HG03469 (cell line): ENCODE measurements at regions not wholly inside any gene's neighbourhood (a gene's known extent, or its start where the extent isn't known, plus 50 kb on each side); places are given as distances from the start of the nearest gene placed in this dataset.
"Not testable (repeated sequence)": the region's sequence is repeated elsewhere in the genome, so short reads cannot be mapped to it uniquely, and the experiment has no call there.

Source experiments
- ATAC-seq: cut with Tn5 transposase; IDR thresholded peaks from one replicate; pipeline ENCODE4 v1.9.1; 2021; ENCODE audit warnings: mild to moderate bottlenecking, moderate library complexity, moderate number of reproducible peaks; ENCODE audit not compliant: unreplicated experiment

DNA sequence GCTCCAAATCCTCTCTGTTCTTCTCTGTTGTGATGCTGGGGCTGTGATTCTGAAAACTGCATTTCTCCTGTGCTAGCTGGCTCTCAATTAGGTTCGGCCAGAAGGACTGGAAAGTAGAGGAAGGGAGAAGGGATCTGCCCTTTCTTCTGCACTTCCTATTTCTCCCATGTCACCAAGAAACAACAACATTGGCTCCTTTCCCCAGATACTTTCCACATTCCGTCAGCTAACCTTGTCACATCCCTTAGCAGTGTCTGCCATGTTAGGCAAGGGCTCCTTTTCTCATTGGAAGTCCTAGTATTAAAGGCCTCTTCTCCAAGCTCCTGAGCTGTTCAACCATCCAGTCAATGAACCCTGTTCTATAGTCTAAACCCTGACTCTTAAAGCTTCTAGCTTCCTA, 171.1 kb downstream of the ZNF621 start:
- ATAC-seq, result no peak

DNA sequence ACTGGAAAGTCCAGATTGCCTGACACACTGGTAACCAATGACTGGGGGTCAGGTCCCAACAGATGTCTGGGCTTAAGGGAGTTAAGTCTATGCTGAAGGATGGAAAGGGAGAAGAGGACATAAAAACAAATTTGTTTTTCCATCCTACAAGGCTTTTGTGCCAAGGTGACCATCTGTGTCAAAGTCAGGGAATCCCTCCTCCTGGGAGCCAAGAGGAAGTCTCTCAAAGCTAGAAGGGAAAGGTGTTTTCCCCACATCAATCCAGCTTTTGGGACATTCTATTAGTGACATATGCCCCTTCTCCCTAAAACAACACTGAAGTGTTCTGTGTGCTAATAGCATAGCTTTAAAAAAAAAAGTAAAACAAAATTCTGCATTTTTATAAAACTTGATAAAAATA, 173.9 kb downstream of the ZNF621 start:
- ATAC-seq, result not testable (repeated sequence)

DNA sequence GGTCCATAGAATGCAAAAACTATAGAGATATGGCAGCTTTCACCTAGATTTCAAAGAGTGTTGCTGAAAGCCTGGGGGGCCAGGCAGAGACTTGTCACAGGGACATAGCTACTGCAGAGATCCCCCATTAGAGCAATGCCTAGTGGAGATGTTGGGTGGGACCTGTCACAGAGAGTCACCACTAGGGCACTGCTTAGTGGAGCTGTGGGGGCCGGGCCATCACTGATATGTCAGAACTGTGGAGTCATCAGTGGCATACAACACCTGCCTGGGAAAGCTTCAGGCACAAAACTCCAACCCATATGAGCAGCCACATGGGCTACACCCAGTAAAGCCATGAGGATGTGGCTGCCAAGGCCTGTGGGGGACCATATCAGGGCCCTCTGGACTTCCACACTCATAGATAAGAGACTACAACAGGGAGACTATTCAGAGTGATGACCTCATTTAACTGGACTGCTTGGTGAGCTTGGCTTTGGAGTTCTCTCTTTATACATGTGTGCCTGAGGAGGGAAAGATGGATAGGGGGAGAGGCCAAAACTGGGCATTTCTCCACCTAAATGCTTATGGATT, 176.3 kb downstream of the ZNF621 start:
- no peak for ATAC-seq

DNA sequence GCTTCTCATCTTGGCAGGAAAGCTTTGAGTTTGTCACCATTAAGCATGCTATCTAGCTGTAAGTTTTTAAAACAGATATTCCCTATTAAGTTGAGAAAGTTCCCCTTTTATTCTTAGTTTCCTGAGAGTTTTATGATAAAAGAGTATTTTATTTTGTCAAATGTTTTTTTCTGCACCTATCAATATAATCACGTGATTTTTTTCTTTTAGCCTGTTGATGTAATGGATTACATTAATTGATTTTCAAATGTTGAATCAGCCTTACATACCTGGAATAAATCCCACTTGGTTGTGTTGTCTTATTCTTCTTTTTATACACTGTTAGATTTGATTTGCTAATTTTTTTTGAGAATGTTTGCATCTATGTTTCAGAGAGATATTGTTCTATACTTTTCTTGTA, 179.5 kb downstream of the ZNF621 start:
- ATAC-seq, result no peak

DNA sequence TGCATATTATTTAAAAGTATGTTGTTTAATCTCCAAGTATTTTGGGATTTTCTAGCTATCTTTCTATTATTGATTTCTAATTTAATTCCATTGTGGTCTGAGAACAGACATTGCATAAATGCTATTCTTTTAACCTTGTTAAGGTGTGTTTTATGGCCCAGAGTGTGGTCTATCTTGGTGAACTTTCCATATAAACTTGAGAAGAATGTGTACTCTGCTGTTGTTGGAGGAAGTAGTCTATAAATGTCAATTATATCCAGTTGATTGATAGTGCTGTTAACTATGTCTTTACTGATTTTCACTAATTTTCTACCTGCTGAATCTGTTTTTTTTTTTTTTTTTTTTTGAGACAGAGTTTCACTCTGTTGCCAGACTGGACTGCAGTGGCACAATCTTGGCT, 180.9 kb downstream of the ZNF621 start:
- ATAC-seq, result no peak

DNA sequence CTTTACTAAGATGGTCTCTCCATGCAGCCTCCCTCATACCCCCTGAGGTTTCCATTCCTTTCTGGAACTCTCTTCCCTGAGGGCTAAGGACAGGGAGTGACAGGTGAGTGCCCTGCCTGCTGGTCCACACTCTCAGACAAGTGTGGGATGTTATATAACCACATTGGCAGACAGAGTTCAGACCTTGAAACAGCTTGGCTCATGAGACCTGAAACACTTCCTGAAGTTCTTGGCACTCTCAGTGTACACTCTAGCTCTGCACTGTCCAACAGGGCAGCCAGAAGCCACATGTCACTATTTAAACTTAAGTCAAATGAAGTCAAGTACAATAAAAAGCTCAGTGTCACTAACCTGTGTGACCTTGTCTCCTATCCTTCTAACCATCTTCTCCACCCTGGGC, 188.5 kb downstream of the ZNF621 start:
- no peak for ATAC-seq

DNA sequence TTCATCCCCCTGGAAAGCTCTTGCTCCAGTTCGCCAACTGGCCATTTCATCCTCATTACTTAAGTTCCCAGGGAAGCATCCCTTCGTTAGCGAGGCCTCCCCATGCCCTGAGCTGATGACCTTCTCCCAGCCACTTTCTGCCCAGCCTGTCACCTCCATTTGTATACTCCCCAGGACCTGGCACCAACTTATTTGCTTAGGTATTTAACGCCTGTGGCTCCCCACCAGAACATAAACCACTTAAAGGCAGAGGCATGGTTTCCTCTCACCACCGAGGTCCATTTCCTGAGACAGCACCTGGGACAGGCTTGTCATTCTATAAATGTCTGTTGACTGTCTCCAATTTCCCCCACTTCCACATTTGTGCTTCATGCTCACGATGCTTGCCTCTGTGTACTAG, 189.0 kb downstream of the ZNF621 start:
- ATAC-seq, result no peak

DNA sequence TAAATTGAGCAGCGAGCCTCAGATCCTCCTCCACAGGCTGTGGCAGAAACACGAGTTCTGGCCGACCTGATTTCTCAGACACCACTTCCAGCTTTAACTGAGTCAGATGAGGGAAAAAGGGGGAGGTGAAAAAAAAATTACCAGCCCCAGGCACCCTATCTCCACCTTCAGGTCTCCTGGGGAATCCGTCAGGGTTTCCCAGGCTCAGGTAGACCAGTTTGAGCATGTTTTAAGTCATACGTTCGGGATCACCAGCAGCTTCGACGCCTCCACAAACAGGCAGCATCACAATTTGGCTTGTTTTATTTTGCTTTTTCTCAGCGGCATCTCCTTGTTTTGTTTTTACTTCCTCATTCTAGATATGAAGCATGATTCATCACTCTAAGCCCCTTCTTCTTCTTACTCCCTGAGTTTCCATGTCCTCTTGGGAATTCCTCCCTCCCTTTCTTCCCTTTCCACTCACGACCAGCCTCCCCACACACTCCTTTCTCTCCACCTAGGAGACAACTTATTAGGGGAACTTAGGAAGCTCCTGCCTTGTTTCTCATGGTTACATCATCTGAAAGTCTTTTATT, 190.1 kb downstream of the ZNF621 start:
- no peak for ATAC-seq

DNA sequence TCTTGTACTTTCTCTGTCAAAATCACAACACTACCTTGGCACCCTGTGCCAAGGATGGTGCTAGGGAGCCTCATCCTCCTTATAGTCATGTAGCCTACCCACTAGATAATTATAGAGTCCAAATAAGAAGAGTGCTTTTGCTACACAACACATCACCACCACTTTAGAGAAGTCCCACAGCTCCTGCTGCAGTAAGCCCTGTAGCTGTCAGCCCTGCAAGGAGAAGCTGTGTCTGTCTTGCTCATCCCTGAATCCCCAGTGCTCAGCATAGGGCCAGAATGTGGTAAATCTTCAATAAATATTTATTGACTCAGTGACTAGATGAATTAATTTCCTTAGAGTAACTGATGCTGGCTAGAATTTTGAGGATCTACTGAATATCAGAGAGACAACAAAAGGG, 190.8 kb downstream of the ZNF621 start:
- no peak for ATAC-seq

DNA sequence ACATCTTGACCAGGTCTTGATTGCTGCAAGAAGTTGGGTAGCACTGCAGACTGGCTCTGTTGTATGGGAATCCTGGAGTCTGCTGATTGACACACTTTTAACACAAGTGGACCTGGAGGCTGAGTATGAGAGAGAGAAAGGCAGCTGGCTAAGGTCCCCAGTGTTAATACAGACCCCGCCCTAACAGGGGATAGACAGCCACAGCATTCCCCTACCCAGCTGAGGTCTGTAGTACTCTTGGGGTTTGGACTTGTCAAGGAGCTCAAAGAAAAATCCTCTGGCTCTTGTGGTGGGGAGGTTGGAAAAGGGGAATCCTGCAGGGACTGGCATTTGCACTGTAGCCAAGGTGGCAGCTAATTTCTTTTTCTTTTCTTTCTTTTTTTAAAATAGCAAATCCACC, 192.7 kb downstream of the ZNF621 start:
- no peak for ATAC-seq

DNA sequence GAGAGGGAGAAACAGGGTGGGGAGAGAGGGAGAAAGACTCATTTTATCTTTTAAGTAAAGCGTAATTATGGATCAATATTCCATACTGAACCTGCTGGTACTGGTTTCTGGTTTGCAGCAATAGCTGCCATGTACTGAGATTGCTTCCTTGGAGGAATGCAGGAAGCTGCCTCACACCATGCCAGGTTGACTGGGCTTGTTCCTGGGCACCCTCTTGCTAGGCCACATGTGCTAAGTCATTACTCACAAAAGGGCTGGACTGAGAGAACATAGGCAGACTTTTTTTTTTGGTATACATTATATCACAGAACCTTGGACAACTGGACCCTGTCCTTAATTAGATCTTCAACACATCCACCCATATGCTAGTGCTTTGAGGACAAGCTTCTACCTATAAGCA, 193.4 kb downstream of the ZNF621 start:
- ATAC-seq, result no peak

DNA sequence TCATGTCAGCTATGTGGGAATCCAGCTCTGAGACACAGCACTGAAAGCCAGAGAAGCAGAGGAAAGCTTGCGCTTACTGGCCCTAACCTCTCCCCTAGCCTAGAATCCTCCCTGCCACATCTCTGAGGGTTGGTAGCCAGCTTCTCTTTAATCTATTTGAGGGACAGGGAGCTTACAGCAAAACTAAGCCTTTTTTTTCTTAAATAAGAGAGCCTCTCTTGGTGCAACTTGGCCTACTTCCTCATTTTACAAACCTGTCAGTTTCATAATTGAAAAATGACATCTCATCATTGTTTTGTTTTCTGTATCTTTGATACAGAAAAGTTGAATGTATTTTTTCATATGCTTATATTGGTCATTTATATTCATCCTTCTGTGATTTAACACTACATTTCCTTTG, 193.9 kb downstream of the ZNF621 start:
- peak; percentile 94 for ATAC-seq

DNA sequence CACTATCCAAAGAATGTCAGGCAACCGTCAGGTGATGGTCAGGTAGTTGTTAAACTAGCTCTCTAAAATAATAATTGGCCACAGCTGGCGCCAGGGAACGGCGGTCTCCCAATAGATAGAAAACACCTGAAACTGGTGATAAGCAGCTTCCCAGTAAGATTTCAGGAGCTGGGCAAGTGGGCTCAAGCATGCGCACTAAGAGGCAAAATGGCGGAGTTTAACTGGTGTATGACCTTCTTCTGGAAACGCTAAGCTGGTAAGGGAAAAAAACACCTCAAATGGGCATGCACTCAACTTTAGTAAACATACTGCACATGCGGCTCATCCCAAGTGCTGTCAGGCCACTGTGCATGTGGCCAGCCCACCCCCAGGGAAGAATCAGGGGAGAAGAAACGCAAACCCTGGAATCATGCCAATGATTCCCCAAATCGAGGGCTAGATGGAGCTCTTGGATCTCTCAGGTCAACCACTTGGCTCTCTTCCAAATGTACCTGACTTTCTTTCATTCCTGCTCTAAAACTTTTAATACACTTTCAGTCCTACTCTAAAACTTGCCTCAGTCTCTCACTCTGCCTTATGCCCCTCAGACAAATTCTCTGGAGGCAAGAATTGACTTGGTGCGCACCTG, 195.0 kb downstream of the ZNF621 start:
- ATAC-seq, result no peak

DNA sequence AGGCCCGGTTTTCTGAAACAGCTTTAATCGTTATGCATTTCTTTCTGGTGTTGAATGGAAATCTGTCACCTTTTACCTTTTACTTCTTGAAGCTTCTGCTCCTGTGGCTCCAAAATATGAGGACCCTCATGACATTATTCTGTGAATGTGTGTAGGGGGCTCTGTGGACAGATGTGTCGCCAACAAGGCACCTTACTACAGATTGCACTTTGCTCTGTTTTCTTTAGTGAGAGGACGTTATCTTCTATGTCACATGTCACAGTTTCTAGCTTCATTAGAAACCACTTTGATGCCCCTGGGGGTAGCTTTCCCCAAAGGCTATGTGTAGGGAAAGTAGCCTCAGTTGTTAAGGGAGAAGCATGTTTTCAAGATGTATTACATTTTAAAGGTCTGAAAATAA, 195.6 kb downstream of the ZNF621 start:
- no peak for ATAC-seq

DNA sequence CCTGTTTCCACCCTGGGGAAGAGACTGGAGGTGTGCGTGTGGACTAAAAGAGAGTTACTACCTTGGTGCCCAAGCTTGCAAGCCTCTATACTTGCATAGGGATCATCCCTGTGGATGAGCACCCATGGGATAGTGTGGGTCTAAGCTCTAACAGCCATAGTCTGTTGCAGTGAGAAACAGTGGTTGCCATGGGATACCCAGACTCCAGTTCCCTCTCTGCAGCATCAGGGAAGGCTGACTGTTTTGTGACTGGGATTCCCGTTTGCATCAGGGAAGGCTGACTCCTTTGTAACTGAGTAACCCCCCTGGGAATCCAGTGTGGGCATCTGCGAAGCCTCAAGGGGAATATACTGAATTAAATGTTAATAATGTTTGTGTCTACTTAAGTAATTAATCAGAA, 196.1 kb downstream of the ZNF621 start:
- ATAC-seq, result no peak

DNA sequence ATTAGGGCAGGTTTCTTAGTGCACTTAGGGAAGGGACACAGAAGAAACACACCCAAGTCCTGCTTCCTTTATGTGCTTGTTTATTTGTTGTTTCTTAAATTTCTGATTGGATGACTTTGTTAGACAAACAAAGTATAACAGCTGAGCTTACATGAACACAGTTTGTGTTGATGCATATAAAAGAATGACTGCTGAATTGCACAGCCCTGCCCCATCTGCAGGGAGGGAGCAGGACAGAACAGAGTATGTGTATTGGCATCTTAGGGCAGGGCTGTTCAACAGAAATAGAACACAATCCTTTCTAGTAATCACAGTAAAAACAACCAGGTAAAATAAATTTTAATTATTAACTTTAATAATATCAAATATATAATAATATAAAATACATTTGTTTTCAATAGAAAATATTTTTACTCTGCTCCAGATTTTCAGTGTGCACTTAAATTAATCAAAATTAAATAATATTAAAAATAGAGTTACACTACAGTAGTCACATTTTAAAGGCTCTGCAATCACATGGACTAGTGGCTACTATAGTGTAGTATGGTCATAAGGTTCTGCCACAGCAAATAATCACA, 198.4 kb downstream of the ZNF621 start:
- no peak for ATAC-seq

DNA sequence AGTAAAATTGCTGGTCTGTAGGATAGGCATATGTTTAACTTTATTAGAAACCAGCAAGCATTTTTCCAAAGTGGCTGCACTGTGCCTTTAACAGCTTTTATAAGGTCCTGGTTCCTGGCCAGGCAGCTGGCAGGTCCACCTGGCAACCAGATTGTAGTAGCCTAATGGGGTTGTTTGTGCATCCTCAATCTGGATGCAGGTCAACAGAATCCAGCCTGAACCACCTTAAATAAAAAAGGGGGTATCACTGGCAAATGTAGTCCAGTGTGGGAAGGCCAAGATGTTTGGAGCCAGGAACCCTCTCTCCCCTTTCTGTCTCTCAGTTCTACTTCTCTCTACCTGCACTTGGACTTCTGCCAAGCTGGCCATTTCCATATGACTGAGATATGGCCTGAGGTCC, 200.3 kb downstream of the ZNF621 start:
- no peak for ATAC-seq

DNA sequence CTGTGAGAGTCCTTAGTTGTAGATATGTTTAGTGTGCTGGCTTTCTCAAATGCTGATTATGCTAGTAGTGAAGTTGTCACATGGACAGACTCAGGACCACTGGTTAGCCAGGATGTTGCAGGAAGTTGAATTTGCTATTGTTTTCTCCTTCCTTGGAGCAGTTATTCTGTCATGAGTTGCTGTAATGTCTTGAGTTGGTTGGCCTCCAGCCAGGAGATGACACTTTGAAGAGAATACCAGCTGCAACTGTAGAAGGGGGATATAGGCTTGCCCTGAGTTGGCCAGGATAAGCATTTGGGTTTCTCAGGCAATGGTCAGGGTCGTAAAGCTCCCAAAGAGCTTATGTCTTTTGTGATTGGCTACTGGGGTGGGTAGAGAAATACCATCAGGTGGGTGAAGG, 206.7 kb downstream of the ZNF621 start:
- ATAC-seq, result no peak

DNA sequence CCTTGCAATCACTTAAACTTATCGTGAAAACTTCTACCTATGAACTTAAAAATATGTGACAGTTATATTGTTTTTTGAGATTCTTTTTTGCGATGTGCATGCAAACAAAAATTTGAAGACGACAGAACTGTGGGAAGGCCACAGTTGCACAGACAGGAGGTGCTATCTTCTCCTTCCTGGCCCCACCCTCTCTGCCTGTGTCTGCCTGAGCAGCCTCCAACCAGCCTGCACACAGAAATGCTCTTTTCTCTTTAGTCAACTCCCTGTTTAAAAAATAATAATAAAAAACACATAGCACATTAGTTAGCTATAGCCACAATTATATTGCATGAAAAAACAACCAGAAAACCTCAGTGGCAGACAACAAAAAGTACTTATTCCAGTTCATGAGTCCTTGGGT, 212.2 kb downstream of the ZNF621 start:
- ATAC-seq, result no peak

DNA sequence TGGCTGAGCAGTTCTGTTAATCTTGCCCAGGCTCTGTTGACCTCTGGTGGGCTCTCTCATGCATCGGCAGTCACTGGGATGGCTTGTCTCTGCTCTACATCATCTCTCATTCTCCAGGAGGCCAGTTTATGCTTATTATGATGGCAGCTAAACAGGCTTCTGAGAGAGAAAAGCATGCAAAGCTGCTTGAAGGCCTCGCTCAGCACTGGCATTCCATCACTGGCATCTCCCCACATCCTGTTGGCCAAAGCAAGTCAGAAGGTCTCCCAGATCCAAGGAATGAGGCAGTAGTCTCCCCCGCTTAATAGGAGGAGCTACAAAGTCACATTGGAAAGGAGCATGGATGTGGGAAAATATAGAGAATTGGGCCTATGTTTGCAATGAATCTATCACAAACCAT, 212.6 kb downstream of the ZNF621 start:
- ATAC-seq, result no peak

DNA sequence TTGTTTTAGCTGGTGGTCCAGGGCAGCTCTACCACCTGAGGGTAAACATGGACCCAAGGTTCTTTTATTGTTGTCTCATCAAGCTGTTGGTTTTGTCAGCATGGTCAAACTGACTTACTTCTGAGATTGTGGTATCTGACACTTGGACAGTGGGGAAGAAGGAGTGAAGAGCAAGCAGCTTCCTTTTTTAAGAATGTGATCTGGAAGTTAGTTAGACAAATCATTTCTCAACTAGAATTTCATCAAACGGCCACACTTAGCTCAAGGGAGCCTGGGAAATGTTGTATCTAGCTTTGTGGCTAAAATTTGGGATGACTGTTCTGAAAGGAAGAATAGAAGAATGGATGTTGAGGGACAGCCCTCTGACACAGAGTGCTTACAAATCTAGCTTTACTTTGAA, 215.2 kb downstream of the ZNF621 start:
- no peak for ATAC-seq

DNA sequence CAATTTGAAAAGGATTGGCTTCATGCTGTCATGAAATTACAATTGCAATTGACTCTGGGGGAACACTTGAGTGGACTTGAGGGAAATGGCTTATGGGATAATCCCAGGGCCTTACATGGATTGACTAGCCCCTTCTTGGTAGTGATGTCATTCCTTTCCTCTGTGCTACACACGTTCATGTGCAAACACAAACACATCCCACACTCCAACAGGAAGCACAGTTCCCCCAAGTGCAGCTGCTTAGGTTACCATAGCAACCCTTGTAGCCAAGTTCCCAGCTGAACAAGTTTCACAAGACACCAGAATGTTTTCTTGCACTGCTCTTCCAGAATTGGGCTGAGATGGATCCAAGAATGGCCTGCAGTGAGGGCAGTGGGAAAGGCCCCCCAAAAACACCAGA, 217.0 kb downstream of the ZNF621 start:
- no peak for ATAC-seq
